ENCODE measurements at regions not wholly inside any gene's neighbourhood (a gene's known extent, or its start where the extent isn't known, plus 50 kb on each side); places are given as distances from the start of the nearest gene placed in this dataset.

GRCh38 chr7:54888734-54889082, 129.7 kb upstream of the SEC61G start:
- TF ChIP-seq ZNF274 (IDR thresholded peaks at IDR 0.05; ENCODE audit: low read depth, low read length): no peak
- TF ChIP-seq YY1 (IDR thresholded peaks at IDR 0.05; ENCODE audit: insufficient read depth, insufficient read length): no peak
- no peak for TF ChIP-seq SUZ12 (IDR thresholded peaks at IDR 0.05; ENCODE audit: extremely low read depth, insufficient read depth, insufficient read length)
